ENCODE measurements at regions not wholly inside any gene's neighbourhood (a gene's known extent, or its start where the extent isn't known, plus 50 kb on each side); places are given as distances from the start of the nearest gene placed in this dataset.
A peak's percentile ranks its signal among the peaks of the same experiment; 100 is the strongest.
"Not testable (repeated sequence)": the region's sequence is repeated elsewhere in the genome, so short reads cannot be mapped to it uniquely, and the experiment has no call there.

DNA sequence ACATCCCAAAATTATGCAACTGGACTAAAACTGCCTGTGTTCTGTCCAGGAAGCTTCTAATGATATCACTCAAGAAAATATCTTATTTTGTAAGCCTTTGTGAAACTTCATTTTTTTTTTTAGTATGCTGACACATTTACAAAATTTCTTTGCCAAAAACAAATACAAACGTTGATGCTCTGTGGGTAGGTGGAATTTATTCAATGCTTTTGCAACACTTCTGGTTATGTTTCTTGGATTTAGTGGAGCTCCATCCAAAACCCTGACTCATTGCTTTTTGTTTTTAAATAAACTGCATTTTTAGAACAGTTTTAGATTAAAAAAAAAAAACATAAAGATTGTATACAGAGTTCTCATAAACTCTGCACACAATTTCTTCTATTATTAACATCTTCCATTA is 250.9 kb upstream of the MAOA start:
- peaks cover 3% of the 10 kb centered on the region for H3K27me3 Mint-ChIP-seq (ENCODE audit: low read depth)
- H3K4me3 Mint-ChIP-seq = no peak overlapping the region
- H3K27ac Mint-ChIP-seq = no peak overlapping the region
- no peaks in the 10 kb centered on the region for H3K9me3 Mint-ChIP-seq
- no peaks in the 10 kb centered on the region for H3K4me1 Mint-ChIP-seq (ENCODE audit: low read depth)
- ATAC-seq (replicated peaks in 1 of 2) (no peak), DNase-seq (no peak)
- no peaks in the 10 kb centered on the region for H3K36me3 Mint-ChIP-seq (ENCODE audit: insufficient read depth in 2 of 2)

DNA sequence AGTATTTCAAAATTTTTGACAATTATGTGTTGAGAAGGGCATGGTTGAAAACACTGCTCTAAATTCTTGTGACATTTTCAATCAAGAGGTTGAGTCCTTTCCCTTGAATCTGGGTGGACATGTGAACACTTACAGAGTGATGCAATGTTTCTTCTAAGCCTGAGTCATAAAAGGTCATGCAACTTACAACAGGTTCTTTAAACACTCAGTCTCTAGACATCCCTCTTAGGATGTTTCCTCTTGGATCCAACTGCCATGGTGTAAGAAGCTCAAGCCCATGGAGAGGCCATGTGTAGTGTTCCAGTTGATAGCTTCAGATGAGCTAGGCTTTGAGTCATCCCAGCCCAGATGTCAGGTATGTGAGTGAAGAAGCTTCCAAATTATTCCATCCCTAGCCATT is 232.2 kb upstream of the MAOA start:
- Mint-ChIP-seq H3K27me3 (ENCODE audit: low read depth) (peaks cover 13% of the 10 kb centered on the region), H3K9me3 (peaks cover 0 to 2% of the 10 kb centered on the region in 2 donors), H3K4me1 (ENCODE audit: low read depth) (no peaks in the 10 kb centered on the region), H3K36me3 (ENCODE audit: insufficient read depth in 2 of 2) (no peaks in the 10 kb centered on the region), H3K4me3 (no peak overlapping the region), H3K27ac (no peak overlapping the region)
- DNase-seq (no peak), ATAC-seq (replicated peaks in 1 of 2) (no peak)

DNA sequence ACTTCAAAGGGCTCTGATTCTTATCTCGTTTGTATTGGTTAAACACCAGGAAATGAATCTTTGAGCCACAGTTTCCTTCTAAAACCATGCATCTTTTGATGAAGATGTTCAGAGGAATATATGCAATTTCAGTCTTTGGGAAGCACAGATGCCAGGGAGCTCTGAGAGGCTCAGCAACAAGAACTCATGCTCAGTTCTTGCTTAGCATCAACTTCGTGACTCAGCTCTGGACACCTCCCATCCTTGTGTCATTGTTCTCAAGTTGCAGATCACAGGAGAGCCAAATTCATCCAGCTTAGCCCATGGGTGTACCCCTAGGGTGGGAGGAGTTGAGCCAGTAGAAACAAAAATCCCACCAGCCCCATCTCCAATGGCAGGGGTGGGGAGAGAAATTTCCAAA is 219.6 kb upstream of the MAOA start:
- H3K9me3 Mint-ChIP-seq = no peaks in the 10 kb centered on the region
- no peak overlapping the region for H3K27ac Mint-ChIP-seq
- peaks cover 0 to 2% of the 10 kb centered on the region in 2 donors for H3K36me3 Mint-ChIP-seq (ENCODE audit: insufficient read depth in 2 of 2)
- ATAC-seq (replicated peaks in 1 of 2) (no peak), DNase-seq (no peak)
- H3K4me1 Mint-ChIP-seq (ENCODE audit: low read depth) = no peaks in the 10 kb centered on the region
- no peak overlapping the region for H3K4me3 Mint-ChIP-seq
- H3K27me3 Mint-ChIP-seq (ENCODE audit: low read depth) = peaks cover 48% of the 10 kb centered on the region

DNA sequence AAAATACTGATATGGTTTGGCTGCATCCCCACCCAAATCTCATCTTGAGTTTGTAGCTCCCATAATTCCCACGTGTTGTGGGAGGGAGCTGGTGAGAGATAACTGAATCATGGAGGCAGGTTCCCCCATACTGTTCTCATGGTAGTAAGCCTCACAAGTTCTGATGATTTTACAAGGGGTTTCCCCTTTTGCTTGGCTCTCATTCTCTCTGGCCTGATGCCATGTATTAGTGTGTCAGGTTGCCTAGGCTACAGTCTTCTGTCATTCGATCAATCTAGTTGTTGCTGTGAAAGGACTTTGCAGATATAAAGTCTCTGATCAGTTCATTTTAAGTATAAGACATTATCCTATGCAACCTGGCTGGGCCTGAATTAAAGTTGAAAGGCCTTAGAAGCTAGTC is 209.3 kb upstream of the MAOA start:
- peaks cover under 1% of the 10 kb centered on the region for H3K27me3 Mint-ChIP-seq (ENCODE audit: low read depth)
- peak overlapping the region; percentile 65 for H3K27ac Mint-ChIP-seq
- H3K9me3 Mint-ChIP-seq = peaks cover 4 to 6% of the 10 kb centered on the region in 2 donors
- H3K36me3 Mint-ChIP-seq (ENCODE audit: insufficient read depth in 2 of 2) = peaks cover 0 to 3% of the 10 kb centered on the region in 2 donors
- H3K4me3 Mint-ChIP-seq = no peak overlapping the region
- no peak for DNase-seq
- no peaks in the 10 kb centered on the region for H3K4me1 Mint-ChIP-seq (ENCODE audit: low read depth)
- ATAC-seq (replicated peaks in 1 of 2) = no peak

DNA sequence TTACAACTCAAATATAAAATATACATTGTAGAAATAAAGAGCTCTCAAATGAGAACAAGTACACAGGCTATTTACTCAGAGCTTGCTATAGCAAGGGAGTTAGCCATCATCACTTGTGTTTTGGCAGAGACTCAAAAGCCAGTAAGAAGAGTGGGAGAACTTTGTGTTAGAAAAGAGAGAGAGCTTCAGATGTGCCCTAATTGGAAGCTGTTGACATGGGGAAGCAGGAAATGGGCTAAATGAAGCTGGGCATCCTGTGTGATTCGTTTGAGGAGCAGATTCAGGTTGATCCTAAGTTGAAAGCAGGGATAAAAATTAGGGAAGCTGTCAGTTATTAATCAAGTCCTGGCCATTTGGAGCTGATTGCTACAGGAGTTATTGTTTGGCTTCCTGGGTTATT is 207.4 kb upstream of the MAOA start:
- Mint-ChIP-seq H3K36me3 (ENCODE audit: insufficient read depth in 2 of 2) (peaks cover 6% of the 10 kb centered on the region in 2 donors), H3K4me3 (no peak overlapping the region), H3K9me3 (peaks cover 9 to 10% of the 10 kb centered on the region in 2 donors), H3K4me1 (ENCODE audit: low read depth) (no peaks in the 10 kb centered on the region), H3K27me3 (ENCODE audit: low read depth) (no peaks in the 10 kb centered on the region), H3K27ac (no peak overlapping the region)
- ATAC-seq (replicated peaks in 1 of 2) = no peak
- DNase-seq = no peak

DNA sequence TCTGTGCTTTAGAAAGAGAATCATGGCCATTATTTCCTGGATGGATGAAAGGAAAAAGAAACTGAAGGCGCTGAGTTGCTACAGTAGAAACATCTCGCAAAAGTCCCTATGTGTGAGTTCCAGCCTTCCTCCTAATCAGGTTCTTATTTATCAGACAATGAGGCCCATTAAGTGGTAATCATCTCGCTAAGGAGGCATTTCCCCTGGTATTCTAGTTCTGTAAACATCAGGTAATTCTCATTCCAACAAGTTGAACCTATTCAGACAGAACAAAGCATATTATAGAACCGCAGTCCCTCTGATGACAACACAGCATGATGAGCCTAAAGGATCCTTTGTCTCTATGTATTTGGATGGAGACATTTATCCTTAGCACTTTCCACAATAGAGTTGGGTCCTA is 205.7 kb upstream of the MAOA start:
- H3K36me3 Mint-ChIP-seq (ENCODE audit: insufficient read depth in 2 of 2) = peaks cover 6 to 7% of the 10 kb centered on the region in 2 donors
- DNase-seq (no peak), ATAC-seq (replicated peaks in 1 of 2) (no peak)
- H3K4me3 Mint-ChIP-seq = no peak overlapping the region
- peaks cover 2% of the 10 kb centered on the region for H3K27me3 Mint-ChIP-seq (ENCODE audit: low read depth)
- H3K4me1 Mint-ChIP-seq (ENCODE audit: low read depth) = no peaks in the 10 kb centered on the region
- H3K27ac Mint-ChIP-seq = no peak overlapping the region
- H3K9me3 Mint-ChIP-seq = peaks cover 9 to 10% of the 10 kb centered on the region in 2 donors

DNA sequence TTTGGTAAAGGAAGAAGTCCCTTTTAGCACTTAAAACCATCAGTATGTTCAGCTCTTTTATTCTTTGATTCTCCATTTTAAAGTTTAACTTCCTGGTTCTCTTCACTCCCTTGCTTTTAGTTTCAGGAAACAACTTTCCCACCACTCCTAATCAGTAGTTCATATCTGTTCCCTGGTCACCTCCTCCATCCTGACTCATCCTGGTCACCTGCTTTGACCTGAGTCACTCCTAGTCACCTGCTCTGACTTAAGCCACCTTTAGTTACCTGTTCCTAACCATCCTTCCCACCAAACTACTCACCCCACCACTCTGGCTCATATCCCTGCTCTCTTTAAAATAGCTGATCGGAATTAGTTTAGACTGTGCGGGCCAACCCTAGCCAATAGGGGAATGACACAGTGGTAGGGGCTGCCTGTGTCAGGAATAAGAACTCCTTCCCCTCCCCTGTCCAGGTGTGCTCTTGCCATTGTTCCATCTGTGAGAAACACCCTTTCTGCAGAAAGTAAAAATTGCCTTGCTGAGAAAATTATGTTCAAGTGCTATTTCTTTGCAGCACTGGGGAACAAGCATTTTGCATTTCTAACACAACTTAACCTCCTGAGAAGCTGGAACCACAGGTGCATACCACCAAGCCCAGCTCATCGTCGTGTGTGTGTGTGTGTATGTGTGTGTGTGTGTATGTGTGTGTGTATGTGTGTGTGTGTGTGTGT is 204.0 kb upstream of the MAOA start:
- not testable (repeated sequence) for H3K9me3 Mint-ChIP-seq; H3K4me3 Mint-ChIP-seq; DNase-seq; H3K4me1 Mint-ChIP-seq (ENCODE audit: low read depth); ATAC-seq (replicated peaks in 1 of 2); H3K27ac Mint-ChIP-seq
- Mint-ChIP-seq H3K36me3 (ENCODE audit: insufficient read depth in 2 of 2) (peaks cover 5 to 11% of the 10 kb centered on the region in 2 donors), H3K27me3 (ENCODE audit: low read depth) (peaks cover 10% of the 10 kb centered on the region)

DNA sequence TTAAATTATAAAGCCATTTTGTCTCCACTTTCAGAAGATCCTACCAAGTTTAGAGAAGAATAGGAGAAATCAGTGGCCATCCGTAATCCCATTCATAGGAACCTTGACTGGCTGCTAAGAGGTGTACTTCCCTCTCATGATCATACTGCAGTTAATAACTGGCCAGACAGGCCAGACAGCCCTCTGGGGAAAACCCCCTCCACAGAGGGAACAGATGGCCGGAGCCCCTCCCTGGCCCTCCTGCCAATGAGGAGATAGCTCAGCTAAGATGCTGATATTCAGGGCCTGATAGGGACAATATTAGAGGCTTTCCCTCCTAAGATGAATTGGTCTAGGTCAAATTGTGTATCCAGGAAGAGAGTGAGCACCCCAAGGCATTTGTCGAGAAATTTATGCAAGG is 200.0 kb upstream of the MAOA start:
- ATAC-seq (replicated peaks in 1 of 2) = no peak

DNA sequence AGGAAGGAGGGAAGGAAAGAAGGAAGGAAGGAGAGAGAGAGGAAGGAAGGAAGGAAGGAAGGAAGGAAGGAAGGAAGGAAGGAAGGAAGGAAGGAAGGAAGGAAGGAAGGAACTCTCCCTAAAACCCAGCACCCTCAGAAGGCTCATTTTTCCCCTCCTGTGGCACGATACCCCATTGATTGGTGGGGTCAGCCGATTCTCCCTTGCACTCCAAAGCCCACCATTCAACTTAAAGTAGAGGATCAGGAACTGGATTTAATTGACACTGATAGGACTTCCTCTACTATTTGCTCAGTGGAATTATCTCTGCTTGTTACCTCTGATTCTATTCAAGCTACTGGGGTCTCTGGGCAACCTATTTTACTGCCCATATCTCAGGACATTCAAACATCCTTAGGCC is 199.2 kb upstream of the MAOA start:
- DNase-seq = no peak
- H3K36me3 Mint-ChIP-seq (ENCODE audit: insufficient read depth in 2 of 2) = peaks cover 2 to 11% of the 10 kb centered on the region in 2 donors
- no peak overlapping the region for H3K4me3 Mint-ChIP-seq
- no peak overlapping the region for H3K27ac Mint-ChIP-seq
- H3K9me3 Mint-ChIP-seq = peaks cover 3 to 5% of the 10 kb centered on the region in 2 donors
- H3K4me1 Mint-ChIP-seq (ENCODE audit: low read depth) = no peaks in the 10 kb centered on the region
- ATAC-seq (replicated peaks in 1 of 2) = no peak
- H3K27me3 Mint-ChIP-seq (ENCODE audit: low read depth) = peaks cover 19% of the 10 kb centered on the region

More for the DNA sequence above, 200.0 kb upstream of the MAOA start:
- Mint-ChIP-seq H3K27ac (no peak overlapping the region), H3K4me3 (no peak overlapping the region), H3K4me1 (ENCODE audit: low read depth) (no peaks in the 10 kb centered on the region), H3K36me3 (ENCODE audit: insufficient read depth in 2 of 2) (peaks cover 3 to 11% of the 10 kb centered on the region in 2 donors), H3K9me3 (peaks cover 4 to 5% of the 10 kb centered on the region in 2 donors), H3K27me3 (ENCODE audit: low read depth) (peaks cover 19% of the 10 kb centered on the region)
- DNase-seq = no peak

DNA sequence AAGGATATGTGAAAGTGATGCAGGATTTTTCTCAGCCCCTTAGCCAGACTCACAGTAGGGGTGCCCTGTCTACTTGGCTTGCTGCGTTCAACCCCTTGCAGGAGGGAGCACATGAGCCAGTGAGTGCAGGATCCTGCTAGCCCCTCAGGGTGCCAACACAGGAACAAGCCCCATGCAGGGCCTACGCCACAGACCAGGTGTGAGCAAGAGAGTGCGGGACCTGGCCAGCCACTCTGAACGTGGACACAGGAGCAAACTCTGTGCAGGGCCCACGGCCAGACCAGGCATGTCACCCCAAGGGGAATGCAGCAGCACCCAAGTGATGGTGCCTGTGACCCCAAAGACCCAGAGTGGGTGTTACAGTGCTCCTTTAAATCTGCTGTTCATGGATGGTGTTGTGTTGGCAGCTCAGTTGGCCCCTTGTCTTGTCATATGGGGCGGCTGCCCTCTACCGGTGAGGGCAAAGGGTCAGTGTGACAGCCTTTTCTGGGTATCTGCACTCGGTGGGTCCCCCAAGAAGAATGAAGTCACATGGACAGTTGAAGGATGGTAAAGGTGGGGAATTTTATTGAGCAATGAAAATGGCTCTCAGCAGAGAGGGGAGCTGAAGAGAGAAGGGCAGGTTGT is 188.4 kb upstream of the MAOA start:
- Mint-ChIP-seq H3K4me3 (no peak overlapping the region), H3K27me3 (ENCODE audit: low read depth) (peaks cover 19% of the 10 kb centered on the region), H3K9me3 (no peaks in the 10 kb centered on the region), H3K27ac (no peak overlapping the region), H3K36me3 (ENCODE audit: insufficient read depth in 2 of 2) (no peaks in the 10 kb centered on the region), H3K4me1 (ENCODE audit: low read depth) (peaks cover 19% of the 10 kb centered on the region)
- DNase-seq (peak in 1 of 2 donors; percentile 1), ATAC-seq (replicated peaks in 1 of 2) (no peak)

DNA sequence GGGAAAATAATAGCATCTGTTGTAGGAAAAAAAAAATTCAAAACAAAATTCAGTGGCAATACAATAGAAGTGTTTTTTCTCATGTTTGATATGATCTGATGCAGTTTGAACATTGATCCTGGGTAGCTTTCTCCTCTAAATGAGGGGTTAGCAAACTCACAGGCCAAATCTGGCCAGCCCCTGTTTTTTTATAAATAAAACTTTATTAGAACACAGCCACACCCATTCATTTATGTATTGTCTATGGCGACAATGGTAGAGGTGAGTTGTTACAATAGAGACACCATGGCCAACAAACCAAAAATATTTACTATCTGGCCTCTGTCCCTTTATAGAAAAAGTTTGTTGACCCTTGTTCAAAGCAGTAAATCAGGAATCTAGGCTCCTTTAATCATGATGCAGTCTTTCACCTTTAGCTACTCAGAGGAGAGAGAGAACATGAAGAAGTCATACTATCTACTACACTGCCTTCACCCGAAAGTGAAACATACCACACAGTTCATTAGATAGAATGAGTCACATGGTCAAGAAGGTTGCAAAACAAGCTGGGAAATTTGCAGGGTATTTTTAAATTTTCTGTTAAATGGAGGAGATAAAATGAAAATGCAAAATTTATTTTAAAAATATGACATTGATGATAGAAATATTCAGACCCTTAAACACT is 186.6 kb upstream of the MAOA start:
- Mint-ChIP-seq H3K4me1 (ENCODE audit: low read depth) (peaks cover 19% of the 10 kb centered on the region), H3K9me3 (no peaks in the 10 kb centered on the region), H3K36me3 (ENCODE audit: insufficient read depth in 2 of 2) (no peaks in the 10 kb centered on the region), H3K4me3 (peak overlapping the region in 1 of 2 donors; percentile 20), H3K27me3 (ENCODE audit: low read depth) (peaks cover 13% of the 10 kb centered on the region), H3K27ac (no peak overlapping the region)
- peak; percentile 71 to 79 for ATAC-seq (replicated peaks in 1 of 2)
- DNase-seq = no peak

DNA sequence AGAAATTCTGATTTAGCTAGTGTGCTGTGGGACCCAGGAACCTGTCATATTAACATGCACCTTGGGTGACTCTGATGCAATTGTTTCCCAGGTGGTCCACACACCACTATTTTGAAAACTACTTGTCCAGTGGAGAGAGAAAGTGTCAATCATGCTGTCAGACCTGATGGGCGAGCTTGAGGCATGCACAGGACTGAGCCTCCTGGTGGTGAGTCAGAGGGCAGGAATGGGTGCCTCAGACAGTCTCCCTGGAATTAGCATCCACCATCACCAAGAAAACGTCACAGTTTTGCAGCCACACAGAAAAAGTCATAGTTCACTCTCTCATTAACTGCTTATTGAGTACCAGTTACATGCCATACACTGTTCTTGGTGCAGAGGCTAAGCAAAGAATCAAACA is 181.8 kb upstream of the MAOA start:
- H3K4me3 Mint-ChIP-seq = no peak overlapping the region
- no peaks in the 10 kb centered on the region for H3K9me3 Mint-ChIP-seq
- H3K27ac Mint-ChIP-seq = no peak overlapping the region
- no peaks in the 10 kb centered on the region for H3K36me3 Mint-ChIP-seq (ENCODE audit: insufficient read depth in 2 of 2)
- peaks cover 10% of the 10 kb centered on the region for H3K4me1 Mint-ChIP-seq (ENCODE audit: low read depth)
- no peak for DNase-seq
- ATAC-seq (replicated peaks in 1 of 2) = no peak
- peaks cover 4% of the 10 kb centered on the region for H3K27me3 Mint-ChIP-seq (ENCODE audit: low read depth)

DNA sequence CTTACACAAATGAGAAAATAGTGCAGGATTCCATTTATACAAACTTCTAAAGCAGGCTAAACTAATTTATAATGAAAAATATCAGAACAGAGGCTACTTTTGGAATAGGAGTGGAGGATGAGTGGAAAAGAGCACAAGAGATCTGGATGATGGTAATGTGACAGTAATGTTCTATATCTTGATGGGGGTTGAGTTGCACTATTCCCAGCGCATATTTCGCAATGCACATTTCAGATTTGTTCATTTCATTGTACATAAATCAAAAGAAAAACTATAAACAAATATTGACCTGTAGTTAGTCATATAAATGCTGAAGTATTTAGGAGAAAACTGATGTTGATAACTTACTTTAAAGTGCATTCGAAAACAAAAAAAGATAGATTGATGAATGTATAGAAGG is 177.0 kb upstream of the MAOA start:
- peaks cover 25% of the 10 kb centered on the region for H3K27me3 Mint-ChIP-seq (ENCODE audit: low read depth)
- peaks cover 0 to 3% of the 10 kb centered on the region in 2 donors for H3K9me3 Mint-ChIP-seq
- no peak for ATAC-seq (replicated peaks in 1 of 2)
- no peak for DNase-seq
- no peak overlapping the region for H3K27ac Mint-ChIP-seq
- H3K36me3 Mint-ChIP-seq (ENCODE audit: insufficient read depth in 2 of 2) = no peaks in the 10 kb centered on the region
- no peak overlapping the region for H3K4me3 Mint-ChIP-seq
- no peaks in the 10 kb centered on the region for H3K4me1 Mint-ChIP-seq (ENCODE audit: low read depth)

Data from activated T-cell treated with anti-CD3 and anti-CD28 coated beads, Interleukin-2, amount 50 U/mL, for 72 hours (primary cell).